HG03457 (cell line): ENCODE measurements at regions not wholly inside any gene's neighbourhood (a gene's known extent, or its start where the extent isn't known, plus 50 kb on each side); places are given as distances from the start of the nearest gene placed in this dataset.
"Not testable (repeated sequence)": the region's sequence is repeated elsewhere in the genome, so short reads cannot be mapped to it uniquely, and the experiment has no call there.

Experiments
- ATAC-seq: cut with Tn5 transposase; IDR thresholded peaks from one replicate; pipeline ENCODE4 v1.9.1; 2021; ENCODE audit warnings: moderate number of reproducible peaks; ENCODE audit not compliant: unreplicated experiment

DNA sequence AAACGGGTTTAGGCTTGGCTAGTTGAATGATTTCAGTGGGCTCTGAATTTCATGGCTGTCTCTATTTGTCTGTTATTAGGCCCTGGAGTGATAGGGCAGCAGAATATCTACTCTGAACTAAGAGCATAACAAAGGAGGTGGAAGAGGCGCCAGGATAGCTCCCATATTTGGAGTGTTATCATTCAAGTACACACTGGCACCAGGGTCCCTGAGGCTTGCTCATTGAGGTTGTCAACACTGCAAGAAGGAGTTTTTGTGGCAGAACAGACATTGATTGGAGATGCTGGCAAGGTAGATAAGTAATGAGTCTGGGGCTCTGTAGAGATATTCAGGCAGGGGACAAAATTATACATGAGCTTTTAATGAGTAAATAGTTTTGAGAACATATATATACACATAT lies 1748.4 kb downstream of the MRPL39 start:
- ATAC-seq = no peak

GRCh38 chr21:23853796-23854379 lies 1753.4 kb downstream of the MRPL39 start:
- ATAC-seq = no peak

- ATAC-seq = no peak
Measured at GRCh38 chr21:23837564-23837963, 1769.7 kb downstream of the MRPL39 start.

DNA sequence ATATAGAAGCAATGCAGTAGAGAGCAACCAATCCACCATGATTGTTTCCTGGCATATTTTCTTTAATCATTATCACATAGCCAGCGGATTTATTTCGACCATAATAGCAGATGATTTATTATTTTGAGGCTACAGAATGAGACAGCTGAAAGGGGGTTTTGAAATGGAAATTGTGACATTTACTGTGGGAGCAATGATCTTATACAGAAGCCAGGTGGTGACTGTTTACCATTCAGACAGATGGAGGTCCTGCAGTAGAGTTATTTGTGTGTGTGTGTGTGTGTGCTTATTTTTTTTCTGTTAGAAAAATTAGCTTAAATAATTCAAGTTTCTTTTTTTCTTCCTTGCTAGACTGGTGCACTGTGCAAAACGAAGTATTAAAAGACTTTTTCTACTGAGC lies 1784.5 kb downstream of the MRPL39 start:
- ATAC-seq = no peak

DNA sequence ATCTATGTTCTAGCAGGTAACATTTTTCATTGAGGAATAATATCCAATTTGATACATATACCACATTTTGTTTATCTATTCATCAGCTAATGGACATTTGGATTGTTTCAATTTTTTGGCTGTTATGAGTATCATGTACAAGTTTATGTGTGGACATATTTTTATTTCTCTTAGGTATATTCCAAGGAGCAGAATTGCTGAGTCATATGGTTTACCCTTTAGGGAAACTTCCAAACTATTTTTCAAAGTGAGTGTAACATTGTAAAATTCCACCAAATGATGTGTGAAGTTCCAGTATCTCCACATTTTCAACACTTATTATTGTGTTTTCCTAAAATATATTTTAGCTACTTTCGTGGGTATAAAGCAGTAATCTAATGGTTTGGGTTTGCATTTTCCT lies 1789.9 kb downstream of the MRPL39 start:
- no peak for ATAC-seq

DNA sequence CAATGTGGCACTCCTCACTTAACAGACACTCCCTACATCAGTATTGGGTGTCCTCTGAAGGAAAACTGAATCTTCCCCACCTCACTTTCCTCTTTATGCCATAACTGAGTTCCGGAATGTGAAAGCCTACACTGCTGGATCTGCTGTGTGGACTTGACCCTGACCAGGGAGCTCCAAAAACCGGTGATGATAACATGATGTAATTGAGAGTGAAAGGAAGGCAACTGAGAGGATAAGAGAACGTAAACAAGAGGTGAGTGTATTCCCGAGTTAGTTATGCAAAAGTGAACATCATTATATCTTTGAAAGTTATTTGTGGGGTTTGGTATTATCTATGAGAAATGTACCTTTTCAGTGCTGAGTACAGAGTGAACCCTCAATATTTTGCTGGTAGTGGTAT lies 1794.8 kb downstream of the MRPL39 start:
- no peak for ATAC-seq

DNA sequence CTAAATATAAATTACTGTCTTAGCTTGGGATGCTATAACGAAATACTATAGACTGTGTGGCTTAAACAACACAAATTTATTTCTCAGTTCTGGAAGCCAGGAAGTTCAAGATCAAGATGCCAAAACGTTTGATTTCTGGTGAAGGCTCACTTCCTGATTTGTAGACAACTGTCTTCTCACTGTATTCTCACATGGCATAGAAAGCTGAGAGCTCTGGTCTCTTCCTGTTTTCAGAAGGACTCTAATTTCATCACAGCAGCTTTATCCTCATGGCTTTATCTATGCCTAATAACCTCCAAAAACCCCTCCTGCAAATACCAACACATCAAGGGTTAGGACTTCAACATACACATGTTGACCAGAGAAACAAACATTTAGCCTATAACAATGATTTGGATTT lies 1795.5 kb downstream of the MRPL39 start:
- ATAC-seq = no peak

DNA sequence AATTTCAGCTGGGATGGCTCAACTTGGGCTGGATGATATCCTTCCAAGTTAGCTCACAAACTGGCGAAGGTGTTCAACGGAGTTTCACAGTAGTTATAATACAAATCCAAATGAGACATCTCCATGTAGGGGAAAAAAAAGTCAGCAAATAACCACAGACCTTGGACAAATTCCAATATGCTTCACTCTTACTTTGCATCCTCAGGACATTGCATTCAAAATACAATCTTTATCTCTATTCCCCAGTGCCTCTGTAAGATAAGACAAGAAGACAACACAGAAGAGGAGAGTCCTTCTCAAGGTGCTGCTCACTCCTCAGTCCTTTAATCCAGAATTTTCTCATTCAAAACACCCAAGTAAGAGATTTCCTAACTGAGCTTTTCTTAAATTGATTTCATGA lies 1797.7 kb downstream of the MRPL39 start:
- ATAC-seq = no peak

GRCh38 chr21:23806966-23807548 lies 1800.2 kb downstream of the MRPL39 start:
- not testable (repeated sequence) for ATAC-seq

- ATAC-seq = no peak
Measured at GRCh38 chr21:23804866-23805265, 1802.4 kb downstream of the MRPL39 start.

GRCh38 chr21:23801292-23801691 lies 1806.0 kb downstream of the MRPL39 start:
- no peak for ATAC-seq

DNA sequence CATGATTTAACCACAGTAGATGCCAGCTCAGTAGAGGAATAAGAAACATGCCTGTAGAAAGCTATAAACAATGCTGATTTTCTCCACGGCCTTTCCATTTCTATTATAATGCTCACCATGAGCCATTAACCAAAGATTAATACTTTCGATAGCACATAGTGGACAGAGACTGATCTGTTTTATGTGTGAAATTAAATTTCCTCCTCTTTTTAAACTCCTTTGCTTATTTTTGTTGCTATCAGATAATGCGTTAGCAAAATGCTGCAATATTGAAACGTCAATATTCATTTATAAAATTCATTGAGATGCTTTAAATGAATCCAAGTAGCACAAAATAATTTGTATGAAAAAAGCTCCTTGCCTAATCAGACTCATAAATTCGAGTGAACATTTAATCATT lies 1807.9 kb downstream of the MRPL39 start:
- no peak for ATAC-seq

DNA sequence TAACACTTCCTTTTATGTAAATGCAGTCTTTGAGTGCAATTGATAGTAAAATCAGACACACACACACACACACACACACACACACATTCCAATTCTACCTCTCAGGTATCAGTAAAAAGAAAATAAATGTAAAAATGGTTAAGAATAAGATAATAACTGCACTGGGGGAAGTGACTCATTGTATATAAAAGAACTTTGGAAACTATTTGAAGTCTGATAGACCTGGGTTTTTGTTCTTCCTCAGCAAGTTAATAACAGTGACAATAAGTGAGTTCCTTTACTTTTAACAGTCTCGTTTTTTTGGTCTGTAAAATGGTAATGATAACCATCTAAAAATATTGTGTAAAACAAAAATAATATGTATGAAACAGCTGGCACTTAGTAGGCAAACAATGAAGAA lies 1815.0 kb downstream of the MRPL39 start:
- no peak for ATAC-seq

DNA sequence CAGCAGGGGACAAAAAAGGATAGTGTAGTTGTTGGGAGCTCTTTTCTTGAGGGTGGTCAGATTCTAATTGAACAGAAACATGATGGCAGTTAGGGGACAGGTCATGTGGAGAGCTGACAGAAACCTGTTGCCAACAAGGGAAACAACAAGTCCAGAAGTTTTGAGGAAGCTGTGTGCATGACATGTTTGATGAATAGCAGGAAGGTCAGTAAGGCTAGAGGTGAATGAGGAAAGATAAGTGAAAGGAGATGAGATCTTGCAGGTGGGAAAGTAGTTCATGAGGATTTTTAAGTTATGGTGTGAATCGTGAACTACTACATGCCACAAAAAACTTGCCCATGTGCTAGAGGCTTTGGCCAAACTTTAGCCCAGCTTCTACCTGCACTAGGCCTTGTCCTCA lies 1817.4 kb downstream of the MRPL39 start:
- no peak for ATAC-seq

DNA sequence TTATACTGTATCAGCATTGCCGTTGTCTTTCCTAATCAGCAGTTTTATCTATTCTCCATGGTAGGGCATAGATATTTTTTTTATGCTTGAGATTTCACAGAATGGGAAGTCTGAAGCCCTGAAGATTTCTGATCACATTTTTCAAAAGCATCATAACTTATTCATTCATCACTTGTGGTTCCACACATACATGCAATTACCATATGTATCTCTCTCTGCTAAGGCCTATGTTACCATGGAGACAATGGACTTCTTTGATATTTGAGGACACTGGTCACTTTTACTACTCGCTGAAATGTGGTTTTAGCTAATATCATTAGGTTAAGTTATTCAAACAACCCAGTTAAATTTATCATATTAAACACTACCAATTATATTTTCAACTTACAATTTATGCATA lies 1827.0 kb downstream of the MRPL39 start:
- no peak for ATAC-seq

GRCh38 chr21:23743821-23744220 lies 1863.5 kb downstream of the MRPL39 start:
- ATAC-seq = no peak

DNA sequence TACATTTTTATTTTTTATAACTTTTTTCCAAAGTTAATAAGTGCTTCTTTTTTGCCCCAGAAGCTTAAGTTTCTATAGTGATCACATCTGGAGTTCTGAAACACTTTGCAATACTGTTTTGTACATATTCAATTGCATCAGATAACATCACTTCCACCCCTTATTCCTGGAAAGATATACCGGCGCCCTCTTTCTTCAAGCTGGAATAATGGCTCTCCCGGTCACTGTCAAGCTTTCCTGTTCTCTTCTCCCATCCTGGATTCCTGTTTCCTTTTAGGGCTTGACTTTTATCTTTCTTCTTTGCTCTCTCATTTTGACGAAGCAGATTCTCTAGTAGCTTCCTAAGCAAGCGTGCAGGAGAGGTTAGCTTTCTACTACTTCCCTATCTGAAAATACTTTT lies 1866.8 kb downstream of the MRPL39 start:
- no peak for ATAC-seq

GRCh38 chr21:23732776-23733175 lies 1874.5 kb downstream of the MRPL39 start:
- ATAC-seq = no peak

DNA sequence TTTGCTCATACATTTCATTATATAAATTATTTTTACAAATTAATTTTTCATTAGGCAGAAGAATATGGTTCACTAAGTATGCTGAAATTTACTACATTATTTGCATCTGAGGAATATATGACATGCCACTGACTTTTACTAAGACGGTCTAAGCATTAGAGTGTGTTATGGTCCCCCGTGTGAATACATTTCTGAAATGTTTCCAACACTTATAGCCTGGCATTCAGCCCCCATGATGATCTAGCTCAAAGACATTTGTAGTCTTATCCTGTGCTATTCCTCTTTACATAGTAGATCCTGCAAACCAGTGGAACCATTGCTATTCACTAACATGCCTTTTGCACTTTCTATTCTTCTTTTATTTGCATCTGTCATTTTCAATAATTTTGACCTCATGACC lies 1878.0 kb downstream of the MRPL39 start:
- no peak for ATAC-seq

GRCh38 chr21:23725576-23725975 lies 1881.7 kb downstream of the MRPL39 start:
- ATAC-seq = no peak

DNA sequence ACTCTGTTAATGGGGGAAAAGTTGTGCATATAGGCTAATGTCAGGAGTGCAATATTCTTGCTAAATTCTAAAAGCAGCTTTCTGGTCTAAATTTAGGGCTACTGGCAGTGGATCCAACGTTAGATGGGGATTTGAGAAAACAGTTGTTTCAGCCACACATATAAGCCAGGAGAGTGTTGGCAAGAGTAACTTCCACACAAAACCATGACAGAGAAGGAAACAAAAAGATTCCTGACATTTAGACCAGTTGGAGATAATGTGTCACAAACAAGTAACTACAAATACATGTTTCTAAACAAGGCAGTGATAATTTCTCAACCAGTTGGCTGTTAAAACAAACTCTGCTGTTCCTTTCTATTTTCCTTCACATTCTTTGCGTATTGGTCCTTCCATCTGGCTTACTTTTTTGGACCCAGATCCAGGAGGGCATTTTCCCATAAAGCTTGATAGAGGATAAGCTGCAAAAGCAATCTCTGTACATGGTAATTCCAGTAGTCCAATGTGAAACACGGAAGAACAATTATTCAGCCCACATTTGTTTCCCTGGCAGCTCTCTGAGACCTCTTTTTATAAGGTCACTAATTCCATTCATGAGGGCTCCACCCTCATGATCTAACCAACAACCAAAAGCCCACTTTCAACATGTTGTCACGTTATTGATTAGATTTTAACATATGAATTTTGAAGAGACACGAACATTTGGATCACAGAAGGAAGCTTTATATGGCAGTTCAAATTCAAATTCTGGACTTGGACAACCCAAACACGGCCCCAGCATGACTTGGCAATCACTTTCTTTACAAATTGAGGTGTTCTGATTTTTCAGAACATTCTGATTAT lies 1888.6 kb downstream of the MRPL39 start:
- ATAC-seq = no peak

DNA sequence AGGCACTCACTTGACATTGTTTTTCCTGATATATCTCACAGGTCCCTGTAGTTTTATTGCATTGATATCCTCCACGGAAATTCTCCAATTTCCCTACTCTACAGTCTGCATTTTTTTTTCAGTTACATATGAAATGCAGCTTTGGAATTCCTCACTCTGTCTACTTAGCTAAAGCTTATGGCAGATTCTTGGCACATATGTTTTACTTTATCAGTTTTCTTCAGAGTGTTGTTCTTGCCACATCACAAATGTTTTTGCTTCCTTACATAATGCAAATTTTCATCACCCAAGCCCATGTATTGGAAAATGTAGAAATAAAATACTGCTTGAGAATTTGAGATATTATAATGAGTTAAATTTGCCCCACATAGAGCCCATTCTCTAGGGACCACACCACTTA lies 1895.1 kb downstream of the MRPL39 start:
- ATAC-seq = no peak
